HCT116 (cell line): ENCODE measurements at regions not wholly inside any gene's neighbourhood (a gene's known extent, or its start where the extent isn't known, plus 50 kb on each side); places are given as distances from the start of the nearest gene placed in this dataset.

Experiments
- ATAC-seq: fragments of 200-7000 bp; cut with Tn5 transposase; 2 replicates; pipeline ENCODE4 v1.9.1; 2020; ENCODE audit warnings: mild to moderate bottlenecking, moderate library complexity
- BruUV-seq: library from RNA; stranded (reverse); fragments of 400-500 nt; replicated peaks from 2 replicates; lab custom pipeline; 2021; lab: Mats Ljungman, UMichigan
- CTCF ChIA-PET: fragments of 300-600 bp; sonication (Branson Sonifier 250); formaldehyde crosslinking; loops from one replicate; lab custom pipeline; 2021; ENCODE audit warnings: antibody characterized with exemption; lab: Charles Lee
- POLR2A ChIA-PET: fragments of 300-600, 350-600 bp; sonication (Branson Sonifier 250); formaldehyde crosslinking; loops from one replicate; lab custom pipeline; 2021; ENCODE audit warnings: antibody characterized with exemption; lab: Charles Lee
- RAD21 ChIA-PET, 2 experiments: fragments of 300-600 bp; sonication (Branson Sonifier 250); formaldehyde crosslinking; loops; one replicate each; lab custom pipeline; 2023; ENCODE audit warnings: low total read pairs in 2 of 2; ENCODE audit not compliant: uncharacterized antibody in 2 of 2, unreplicated experiment in 2 of 2, low non-redundant PET in 1 of 2; lab: Charles Lee
- DNase-seq: peaks from one replicate; pipeline ENCODE4 v3.0.0-alpha.2; 2010; ENCODE audit warnings: low read depth, low spot score
- H2AFZ ChIP-seq: fragments of 200-600 bp; shearing (Covaris generic), sonication (generic); 2 replicates; pipeline ENCODE4 v1.6.1; 2017; ENCODE audit warnings: low read depth, mixed run types, mixed read lengths, antibody characterized with exemption, low read length; ENCODE audit not compliant: poor library complexity, severe bottlenecking
- H3K27ac ChIP-seq: 2 replicates; pipeline ENCODE4 v1.5.1; 2012; ENCODE audit warnings: low read depth, low read length
- H3K27me3 ChIP-seq: fragments of 200-600 bp; sonication (generic); 2 replicates; pipeline ENCODE4 v1.6.1; 2016; ENCODE audit warnings: mixed run types, low read length, mixed read lengths; ENCODE audit not compliant: insufficient read depth
- H3K36me3 ChIP-seq, 2 experiments: fragments of 200-500 bp in 1 of 2; fragments of 200-600 bp in 1 of 2; sonication (Bioruptor generic) in 1 of 2; sonication (generic) in 1 of 2; 2 replicates each; pipeline versions ENCODE4 v1.5.1 to v1.6.1; 2014 to 2016; ENCODE audit warnings: low read length in 2 of 2, inconsistent platforms in 1 of 2, mixed read lengths in 1 of 2, mixed run types in 1 of 2; ENCODE audit not compliant: insufficient read depth in 2 of 2, control insufficient read depth in 1 of 2
- H3K4me1 ChIP-seq, 2 experiments: fragments of 200-600 bp in 1 of 2; sonication (generic) in 1 of 2; 2 replicates each; pipeline versions ENCODE4 v1.5.1 to v1.6.1; 2012 to 2017; ENCODE audit warnings: low read length in 2 of 2, inconsistent platforms in 1 of 2, mild to moderate bottlenecking in 1 of 2, mixed read lengths in 1 of 2, mixed run types in 1 of 2, moderate library complexity in 1 of 2; ENCODE audit not compliant: insufficient read depth in 2 of 2, control insufficient read depth in 1 of 2
- H3K4me2 ChIP-seq: fragments of 200-600 bp; sonication (generic); 2 replicates; pipeline ENCODE4 v1.6.1; 2017; ENCODE audit warnings: mixed run types, low read length, mixed read lengths
- H3K4me3 ChIP-seq, 2 experiments: fragments of 200-600 bp in 1 of 2; sonication (generic) in 1 of 2; replicated peaks in 1 of 2; 2 replicates each; pipeline ENCODE4 v1.5.1; 2011 to 2016; ENCODE audit warnings: low read length in 2 of 2, control low read depth in 1 of 2, low read depth in 1 of 2, mild to moderate bottlenecking in 1 of 2, mixed read lengths in 1 of 2, mixed run types in 1 of 2
- H3K79me2 ChIP-seq: fragments of 200-600 bp; sonication (generic); 2 replicates; pipeline ENCODE4 v1.6.1; 2017; ENCODE audit warnings: mild to moderate bottlenecking, mixed run types, low read length, moderate library complexity, mixed read lengths; ENCODE audit not compliant: insufficient read depth
- H3K9ac ChIP-seq: fragments of 200-600 bp; sonication (generic); 2 replicates; pipeline ENCODE4 v1.6.1; 2016; ENCODE audit warnings: low read length, mixed read lengths
- H3K9me2 ChIP-seq: fragments of 200-600 bp; sonication (generic), shearing (Covaris generic); 2 replicates; pipeline ENCODE4 v1.6.1; 2017; ENCODE audit warnings: mixed run types, mild to moderate bottlenecking, moderate library complexity; ENCODE audit not compliant: insufficient read depth
- H3K9me3 ChIP-seq, 2 experiments: fragments of 200-500 bp in 1 of 2; fragments of 200-600 bp in 1 of 2; sonication (Bioruptor generic) in 1 of 2; sonication (generic) in 1 of 2; 2 replicates each; pipeline ENCODE4 v1.6.1; 2014 to 2017; ENCODE audit warnings: low read length in 2 of 2, mixed read lengths in 2 of 2, inconsistent platforms in 1 of 2, low read depth in 1 of 2, mild to moderate bottlenecking in 1 of 2, mixed run types in 1 of 2, moderate library complexity in 1 of 2; ENCODE audit not compliant: control insufficient read depth in 1 of 2, insufficient read depth in 1 of 2
- H4K20me1 ChIP-seq: fragments of 200-600 bp; sonication (generic), shearing (Covaris generic); 2 replicates; pipeline ENCODE4 v1.6.1; 2017; ENCODE audit warnings: mixed run types, mild to moderate bottlenecking, moderate library complexity; ENCODE audit not compliant: insufficient read depth
- CBX3 ChIP-seq: IDR thresholded peaks from 2 replicates; pipeline ENCODE4 v1.6.1; 2012; ENCODE audit warnings: low read depth
- ELF1 ChIP-seq: IDR thresholded peaks from 2 replicates; pipeline ENCODE4 v1.6.1; 2012; ENCODE audit warnings: low read depth, borderline replicate concordance
- EZH2 ChIP-seq: fragments of 200-600 bp; sonication (generic); IDR thresholded peaks from 2 replicates; pipeline ENCODE4 v1.6.1; 2017; ENCODE audit warnings: antibody characterized with exemption, mixed run types
- EZH2phosphoT487 ChIP-seq: fragments of 200-600 bp; IDR thresholded peaks from 2 replicates; pipeline ENCODE4 v1.6.1; 2018; ENCODE audit warnings: antibody characterized with exemption, borderline replicate concordance
- FOSL1 ChIP-seq: IDR thresholded peaks from 2 replicates; pipeline ENCODE4 v1.6.1; 2012; ENCODE audit warnings: low read depth
- JUND ChIP-seq: IDR thresholded peaks from 2 replicates; pipeline ENCODE4 v1.6.1; 2012
- POLR2A ChIP-seq: IDR thresholded peaks from 2 replicates; pipeline ENCODE4 v1.7.0; 2011; ENCODE audit warnings: borderline replicate concordance; ENCODE audit not compliant: insufficient read depth, insufficient read length; ENCODE audit errors: extremely low read depth
- RAD21 ChIP-seq: IDR thresholded peaks from 2 replicates; pipeline ENCODE4 v1.6.1; 2012; ENCODE audit warnings: low read depth, mild to moderate bottlenecking
- SIN3A ChIP-seq: IDR thresholded peaks from 2 replicates; pipeline ENCODE4 v1.6.1; 2012; ENCODE audit warnings: low read depth
- SP1 ChIP-seq: IDR thresholded peaks from 2 replicates; pipeline ENCODE4 v1.6.1; 2012; ENCODE audit warnings: low read depth
- SRF ChIP-seq: IDR thresholded peaks from 2 replicates; pipeline ENCODE4 v1.6.1; 2012; ENCODE audit warnings: low read depth
- ZFX ChIP-seq: fragments of 450-650 bp; IDR thresholded peaks from 2 replicates; pipeline ENCODE4 v1.6.1; 2017
- intact Hi-C: fragments of 100-400 bp; cut with micrococcal nuclease; formaldehyde crosslinking; loops from 2 replicates; pipeline ENCODE4 v1.10.0; 2022
- TF ChIP-seq, protein P1 (sequence below): IDR thresholded peaks from 2 replicates; pipeline ENCODE4 v1.6.1; 2011; ENCODE audit warnings: mild to moderate bottlenecking, low read length, moderate library complexity; ENCODE audit not compliant: insufficient replicate concordance; ENCODE audit errors: extremely low read depth
- TF ChIP-seq, protein P2 (sequence below): IDR thresholded peaks from 2 replicates; pipeline ENCODE4 v1.6.1; 2012
- TF ChIP-seq, protein P3 (sequence below): IDR thresholded peaks from 2 replicates; pipeline ENCODE4 v1.6.1; 2012; ENCODE audit warnings: low read depth

DNA sequence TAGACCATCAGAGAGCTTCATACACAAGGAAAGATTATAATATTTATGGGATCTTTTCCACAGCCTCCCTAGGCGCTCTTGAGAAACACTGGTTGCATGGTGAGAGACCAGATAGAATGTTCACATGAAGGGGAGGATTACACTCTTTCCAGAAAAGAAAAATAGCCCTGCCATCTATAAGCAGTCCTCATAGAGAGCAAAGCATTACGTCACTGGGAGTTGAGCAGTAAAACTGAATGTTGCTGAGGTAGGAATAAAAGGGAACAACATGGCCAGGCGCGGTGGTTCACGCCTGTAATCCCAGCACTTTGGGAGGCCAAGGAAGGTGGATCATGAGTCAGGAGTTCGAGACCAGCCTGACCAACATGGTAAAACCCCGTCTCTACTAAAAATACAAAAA lies 1934.3 kb downstream of the SUCLG1 start:
- H3K79me2 ChIP-seq = no peaks in the 10 kb centered on the region
- CTCF ChIA-PET = no interaction called here
- H3K9me3 ChIP-seq = no peaks in the 10 kb centered on the region
- no peak overlapping the region for H3K9ac ChIP-seq
- H3K9me2 ChIP-seq = no peaks in the 10 kb centered on the region
- TF ChIP-seq ZFX (no peak), CBX3 (no peak), JUND (no peak)
- TF ChIP-seq, protein P1, sequence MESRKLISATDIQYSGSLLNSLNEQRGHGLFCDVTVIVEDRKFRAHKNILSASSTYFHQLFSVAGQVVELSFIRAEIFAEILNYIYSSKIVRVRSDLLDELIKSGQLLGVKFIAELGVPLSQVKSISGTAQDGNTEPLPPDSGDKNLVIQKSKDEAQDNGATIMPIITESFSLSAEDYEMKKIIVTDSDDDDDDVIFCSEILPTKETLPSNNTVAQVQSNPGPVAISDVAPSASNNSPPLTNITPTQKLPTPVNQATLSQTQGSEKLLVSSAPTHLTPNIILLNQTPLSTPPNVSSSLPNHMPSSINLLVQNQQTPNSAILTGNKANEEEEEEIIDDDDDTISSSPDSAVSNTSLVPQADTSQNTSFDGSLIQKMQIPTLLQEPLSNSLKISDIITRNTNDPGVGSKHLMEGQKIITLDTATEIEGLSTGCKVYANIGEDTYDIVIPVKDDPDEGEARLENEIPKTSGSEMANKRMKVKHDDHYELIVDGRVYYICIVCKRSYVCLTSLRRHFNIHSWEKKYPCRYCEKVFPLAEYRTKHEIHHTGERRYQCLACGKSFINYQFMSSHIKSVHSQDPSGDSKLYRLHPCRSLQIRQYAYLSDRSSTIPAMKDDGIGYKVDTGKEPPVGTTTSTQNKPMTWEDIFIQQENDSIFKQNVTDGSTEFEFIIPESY = no peak
- TF ChIP-seq, all 23 proteins: peak for 0
- no peak overlapping the region for H3K4me3 ChIP-seq
- no peaks in the 10 kb centered on the region for H3K27me3 ChIP-seq
- H2AFZ ChIP-seq = no peak overlapping the region
- H3K36me3 ChIP-seq = no peaks in the 10 kb centered on the region
- RAD21 ChIA-PET = no interaction called here
- H3K4me1 ChIP-seq = no peaks in the 10 kb centered on the region
- DNase-seq (no peak), ATAC-seq (no peak)
- intact Hi-C loops = no loop called here
- no peaks in the 10 kb centered on the region for H4K20me1 ChIP-seq
- H3K27ac ChIP-seq = no peak overlapping the region
- H3K4me2 ChIP-seq = no peak overlapping the region
- BruUV-seq = no TSS peak
- POLR2A ChIA-PET = no interaction called here

DNA sequence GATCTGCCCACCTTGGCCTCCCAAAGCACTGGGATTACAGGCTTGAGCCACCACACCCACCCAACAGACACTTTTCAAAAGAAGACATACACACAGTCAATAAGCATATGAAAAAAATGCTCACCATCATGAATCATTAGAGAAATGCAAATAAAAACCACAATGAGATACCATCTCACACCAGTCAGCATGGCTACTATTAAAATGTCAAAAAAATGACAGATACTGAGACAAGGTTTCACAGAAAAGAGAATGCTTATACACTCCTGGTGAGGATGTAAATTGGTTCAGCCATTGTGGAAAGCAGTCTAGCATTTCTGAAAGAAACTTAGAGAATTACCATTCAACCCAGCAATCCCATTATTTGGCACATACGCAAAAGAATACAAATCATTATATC lies 1947.2 kb downstream of the SUCLG1 start:
- BruUV-seq = no TSS peak
- ATAC-seq (no peak), DNase-seq (no peak)
- Histone ChIP-seq H3K27me3 (no peaks in the 10 kb centered on the region), H2AFZ (no peak overlapping the region), H3K27ac (no peak overlapping the region), H3K4me2 (no peak overlapping the region), H3K4me3 (no peak overlapping the region), H3K36me3 (no peaks in the 10 kb centered on the region), H3K9me3 (no peaks in the 10 kb centered on the region), H4K20me1 (no peaks in the 10 kb centered on the region), H3K4me1 (no peaks in the 10 kb centered on the region), H3K79me2 (no peaks in the 10 kb centered on the region), H3K9me2 (no peaks in the 10 kb centered on the region), H3K9ac (no peak overlapping the region)
- intact Hi-C loops = no loop called here
- POLR2A ChIA-PET = no interaction called here
- CTCF ChIA-PET = no interaction called here
- RAD21 ChIA-PET = no interaction called here
- TF ChIP-seq SP1 (no peak), FOSL1 (no peak), RAD21 (no peak), POLR2A (no peak), EZH2 (no peak), SRF (no peak), ELF1 (no peak), CBX3 (no peak), EZH2phosphoT487 (no peak), SIN3A (no peak)
- TF ChIP-seq, protein P2, sequence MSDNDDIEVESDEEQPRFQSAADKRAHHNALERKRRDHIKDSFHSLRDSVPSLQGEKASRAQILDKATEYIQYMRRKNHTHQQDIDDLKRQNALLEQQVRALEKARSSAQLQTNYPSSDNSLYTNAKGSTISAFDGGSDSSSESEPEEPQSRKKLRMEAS = no peak
- TF ChIP-seq, protein P3, sequence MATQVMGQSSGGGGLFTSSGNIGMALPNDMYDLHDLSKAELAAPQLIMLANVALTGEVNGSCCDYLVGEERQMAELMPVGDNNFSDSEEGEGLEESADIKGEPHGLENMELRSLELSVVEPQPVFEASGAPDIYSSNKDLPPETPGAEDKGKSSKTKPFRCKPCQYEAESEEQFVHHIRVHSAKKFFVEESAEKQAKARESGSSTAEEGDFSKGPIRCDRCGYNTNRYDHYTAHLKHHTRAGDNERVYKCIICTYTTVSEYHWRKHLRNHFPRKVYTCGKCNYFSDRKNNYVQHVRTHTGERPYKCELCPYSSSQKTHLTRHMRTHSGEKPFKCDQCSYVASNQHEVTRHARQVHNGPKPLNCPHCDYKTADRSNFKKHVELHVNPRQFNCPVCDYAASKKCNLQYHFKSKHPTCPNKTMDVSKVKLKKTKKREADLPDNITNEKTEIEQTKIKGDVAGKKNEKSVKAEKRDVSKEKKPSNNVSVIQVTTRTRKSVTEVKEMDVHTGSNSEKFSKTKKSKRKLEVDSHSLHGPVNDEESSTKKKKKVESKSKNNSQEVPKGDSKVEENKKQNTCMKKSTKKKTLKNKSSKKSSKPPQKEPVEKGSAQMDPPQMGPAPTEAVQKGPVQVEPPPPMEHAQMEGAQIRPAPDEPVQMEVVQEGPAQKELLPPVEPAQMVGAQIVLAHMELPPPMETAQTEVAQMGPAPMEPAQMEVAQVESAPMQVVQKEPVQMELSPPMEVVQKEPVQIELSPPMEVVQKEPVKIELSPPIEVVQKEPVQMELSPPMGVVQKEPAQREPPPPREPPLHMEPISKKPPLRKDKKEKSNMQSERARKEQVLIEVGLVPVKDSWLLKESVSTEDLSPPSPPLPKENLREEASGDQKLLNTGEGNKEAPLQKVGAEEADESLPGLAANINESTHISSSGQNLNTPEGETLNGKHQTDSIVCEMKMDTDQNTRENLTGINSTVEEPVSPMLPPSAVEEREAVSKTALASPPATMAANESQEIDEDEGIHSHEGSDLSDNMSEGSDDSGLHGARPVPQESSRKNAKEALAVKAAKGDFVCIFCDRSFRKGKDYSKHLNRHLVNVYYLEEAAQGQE = no peak
- TF ChIP-seq, protein P1 = no peak
